ENCODE measurements at regions not wholly inside any gene's neighbourhood (a gene's known extent, or its start where the extent isn't known, plus 50 kb on each side); places are given as distances from the start of the nearest gene placed in this dataset.

DNA sequence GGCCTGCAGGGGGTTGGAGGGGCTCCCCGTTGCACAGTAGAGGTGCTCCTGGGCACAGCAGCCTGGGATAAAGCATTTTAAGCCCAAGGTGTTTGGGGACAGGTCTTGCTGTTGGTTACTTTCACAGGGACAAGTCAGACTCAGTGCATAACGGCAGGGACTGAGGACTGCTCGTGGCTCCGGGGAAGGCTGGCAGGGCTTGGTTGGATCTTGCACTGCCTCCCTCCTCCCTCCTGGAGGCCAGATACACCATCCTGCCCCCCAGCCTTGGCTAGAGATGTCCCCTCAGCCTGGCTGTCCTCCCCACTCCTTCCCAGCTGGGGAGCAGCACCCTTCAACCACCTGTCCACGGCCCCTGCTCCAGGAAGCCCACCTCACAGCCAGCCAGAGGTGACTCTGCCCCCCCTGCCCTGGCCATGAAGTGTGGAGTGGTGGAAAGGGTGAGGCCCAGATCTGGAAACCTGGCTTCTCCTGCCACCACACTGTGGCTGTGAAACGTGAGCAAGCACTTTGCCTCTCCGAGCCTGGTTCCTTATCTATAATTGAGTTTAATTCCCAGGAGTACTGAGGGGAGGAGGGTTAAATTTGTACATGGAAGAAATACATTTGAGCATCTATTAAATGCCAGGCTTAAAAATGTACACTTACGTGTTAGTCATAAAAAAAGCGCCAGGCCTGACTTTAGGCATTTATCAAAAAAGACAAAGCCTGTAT is 67.1 kb upstream of the TAF1B start:
- DNase-seq (ENCODE audit: low spot score in 2 of 2) = no peak
- Histone ChIP-seq H3K4me1 (no peaks in the 10 kb centered on the region), H3K9me3 (no peaks in the 10 kb centered on the region), H3K4me3 (no peak overlapping the region), H3K27ac (no peak overlapping the region), H3K36me3 (no peaks in the 10 kb centered on the region), H3K27me3 (no peaks in the 10 kb centered on the region)
- TF ChIP-seq CTCF (IDR thresholded peaks at IDR 0.05) = no peak
- intact Hi-C loops (cut with DNase I) = no loop called here

DNA sequence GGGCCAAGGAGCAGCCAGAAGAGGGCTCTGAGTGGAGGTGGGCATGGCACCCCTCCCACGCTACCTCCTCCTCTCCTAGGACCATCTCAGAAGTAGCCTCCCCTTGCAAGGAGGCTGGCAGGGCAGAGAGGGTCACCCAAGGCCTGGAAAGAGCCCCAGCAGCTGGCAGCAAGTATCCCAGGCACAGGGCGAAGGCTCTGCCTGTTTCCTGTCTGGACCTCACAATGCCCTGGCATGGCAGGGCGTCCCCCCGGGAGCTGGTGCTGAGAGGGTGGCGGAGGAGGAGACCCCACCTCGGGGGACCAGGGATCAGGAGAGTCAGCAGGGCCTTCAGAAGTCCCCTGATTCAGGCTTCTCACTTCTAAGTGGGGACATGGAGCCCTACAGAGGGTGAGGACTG is 66.2 kb upstream of the TAF1B start:
- H3K4me3 ChIP-seq = no peak overlapping the region
- no peaks in the 10 kb centered on the region for H3K36me3 ChIP-seq
- no peak for TF ChIP-seq CTCF (IDR thresholded peaks at IDR 0.05)
- no peaks in the 10 kb centered on the region for H3K9me3 ChIP-seq
- DNase-seq (ENCODE audit: low spot score in 2 of 2) = no peak
- H3K4me1 ChIP-seq = no peaks in the 10 kb centered on the region
- intact Hi-C loops (cut with DNase I) = no loop called here
- no peak overlapping the region for H3K27ac ChIP-seq
- H3K27me3 ChIP-seq = no peaks in the 10 kb centered on the region

DNA sequence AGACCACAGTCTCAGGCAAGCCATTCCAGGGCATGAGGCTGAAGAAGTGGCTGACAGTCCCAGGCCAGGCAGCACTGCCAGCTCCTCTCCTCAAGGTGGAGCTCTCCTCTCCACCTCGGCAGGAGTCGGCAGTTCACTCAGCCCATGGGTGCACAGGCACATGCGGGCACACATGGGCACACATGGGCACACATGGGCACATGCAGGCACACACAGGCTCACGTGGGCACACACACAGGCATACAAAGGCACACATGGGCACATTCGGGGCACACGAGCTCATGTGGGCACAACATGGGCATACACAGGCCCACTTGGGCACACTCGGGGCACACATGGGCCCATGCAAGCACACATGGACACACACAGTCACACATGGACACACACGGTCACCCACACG is 65.3 kb upstream of the TAF1B start:
- Histone ChIP-seq H3K27ac (no peak overlapping the region), H3K4me1 (no peaks in the 10 kb centered on the region), H3K9me3 (no peaks in the 10 kb centered on the region)

DNA sequence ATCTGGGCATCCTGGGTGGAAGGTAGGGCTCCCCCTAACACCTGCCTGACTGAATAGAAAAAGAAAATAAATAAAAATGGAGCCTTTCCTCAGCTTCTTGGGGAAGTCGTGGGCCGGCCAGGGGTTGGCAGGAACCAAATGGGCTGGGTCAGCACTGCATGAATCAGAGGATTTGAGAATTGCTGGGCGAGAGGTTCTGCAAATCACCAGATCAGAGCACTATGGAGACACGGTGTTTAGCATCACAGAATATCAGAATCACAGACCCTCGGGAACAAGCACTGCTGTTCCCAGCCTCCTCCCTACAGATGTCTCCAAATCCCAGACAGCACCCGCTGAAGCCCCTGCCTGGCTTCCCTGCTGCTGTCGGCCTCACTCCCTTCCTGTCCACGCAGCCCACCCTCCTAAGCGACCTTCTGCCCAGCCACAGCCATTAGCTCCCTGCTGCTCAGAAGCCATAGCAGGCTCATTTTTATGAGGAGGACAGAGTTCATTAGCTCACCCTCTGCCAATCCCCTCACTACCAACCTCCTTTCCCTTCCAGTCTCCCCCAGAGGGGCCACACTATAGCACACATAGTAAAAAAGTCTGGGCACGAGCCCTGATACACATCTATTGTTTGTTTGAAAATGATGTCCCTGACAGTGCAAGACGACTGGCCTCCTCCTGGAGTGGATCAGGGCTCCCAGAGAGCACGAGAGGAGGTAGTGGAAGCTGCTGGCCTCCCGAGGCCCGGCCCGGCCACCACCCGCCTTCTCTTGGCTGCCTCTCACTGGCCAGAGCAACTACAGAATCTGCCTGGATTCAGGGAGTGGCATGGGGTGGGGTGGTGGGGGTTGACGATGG is 64.6 kb upstream of the TAF1B start:
- Histone ChIP-seq H3K27me3 (no peaks in the 10 kb centered on the region), H3K4me1 (no peaks in the 10 kb centered on the region), H3K36me3 (no peaks in the 10 kb centered on the region), H3K4me3 (no peak overlapping the region), H3K27ac (no peak overlapping the region), H3K9me3 (no peaks in the 10 kb centered on the region)
- no peak for DNase-seq (ENCODE audit: low spot score in 2 of 2)
- TF ChIP-seq CTCF (IDR thresholded peaks at IDR 0.05) = no peak
- intact Hi-C loops (cut with DNase I) = no loop called here

More for the DNA sequence above, 65.3 kb upstream of the TAF1B start:
- no peak overlapping the region for H3K4me3 ChIP-seq
- intact Hi-C loops (cut with DNase I) = no loop called here
- DNase-seq (ENCODE audit: low spot score in 2 of 2) = no peak
- TF ChIP-seq CTCF (IDR thresholded peaks at IDR 0.05) = no peak
- H3K36me3 ChIP-seq = no peaks in the 10 kb centered on the region
- H3K27me3 ChIP-seq = no peaks in the 10 kb centered on the region

DNA sequence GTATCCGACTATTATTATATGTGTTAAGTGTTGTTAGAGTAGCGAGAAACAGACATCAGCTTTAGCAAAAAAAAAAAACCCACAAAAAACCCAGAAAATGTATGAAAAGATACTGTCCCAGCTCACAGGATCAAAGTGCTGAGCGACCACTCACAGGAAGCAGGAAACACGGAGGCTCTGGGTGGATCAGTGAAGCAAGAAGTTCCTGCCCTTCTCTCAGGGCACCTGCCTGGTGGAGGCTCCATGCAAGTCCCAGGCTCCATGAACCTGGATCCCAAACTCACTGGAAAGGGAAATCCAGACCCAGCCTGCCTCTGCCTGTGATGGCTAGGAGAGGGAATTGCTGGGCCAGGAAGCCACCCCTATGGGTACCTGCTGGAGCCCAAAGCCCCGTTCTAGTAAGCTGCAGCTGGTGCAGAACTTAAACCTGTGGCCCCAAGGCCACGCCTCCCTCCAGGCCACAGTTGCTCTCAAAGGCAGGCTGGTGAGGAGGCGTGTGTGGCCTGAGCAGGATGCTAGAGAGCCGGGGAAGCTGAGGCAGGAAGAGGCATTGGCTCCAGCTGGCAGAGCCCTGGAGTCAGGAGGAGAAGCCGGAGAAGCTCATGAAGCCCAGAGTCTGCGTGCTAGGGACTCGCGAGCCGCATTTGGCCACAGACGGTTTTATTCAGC is 63.5 kb upstream of the TAF1B start:
- H3K36me3 ChIP-seq = no peaks in the 10 kb centered on the region
- no peak for DNase-seq (ENCODE audit: low spot score in 2 of 2)
- H3K27ac ChIP-seq = no peak overlapping the region
- intact Hi-C loops (cut with DNase I) = no loop called here
- H3K9me3 ChIP-seq = no peaks in the 10 kb centered on the region
- no peaks in the 10 kb centered on the region for H3K4me1 ChIP-seq
- TF ChIP-seq CTCF (IDR thresholded peaks at IDR 0.05) = no peak
- H3K27me3 ChIP-seq = no peaks in the 10 kb centered on the region
- no peak overlapping the region for H3K4me3 ChIP-seq
